ENCODE measurements at regions not wholly inside any gene's neighbourhood (a gene's known extent, or its start where the extent isn't known, plus 50 kb on each side); places are given as distances from the start of the nearest gene placed in this dataset.
"Not testable (repeated sequence)": the region's sequence is repeated elsewhere in the genome, so short reads cannot be mapped to it uniquely, and the experiment has no call there.

DNA sequence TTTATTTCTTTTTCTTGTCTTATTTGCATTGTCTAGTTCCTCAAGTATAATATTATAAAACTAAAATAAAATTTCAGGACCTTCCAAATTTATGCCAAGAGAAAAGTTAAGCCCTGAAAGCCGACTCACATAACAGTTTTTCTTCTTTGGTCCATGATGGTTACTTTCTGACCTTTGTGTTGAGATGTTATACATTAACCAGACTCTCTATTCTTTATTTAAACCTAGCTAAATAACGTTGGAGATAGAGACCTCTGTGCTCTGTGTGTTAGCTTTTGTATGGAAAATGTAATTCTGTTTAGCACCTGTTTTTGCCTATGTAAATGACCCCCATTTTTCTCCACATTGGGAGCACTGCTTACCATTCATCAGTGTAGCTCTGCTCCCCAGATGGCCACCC, 352.4 kb downstream of the CD109 start:
- TF ChIP-seq, protein P1, sequence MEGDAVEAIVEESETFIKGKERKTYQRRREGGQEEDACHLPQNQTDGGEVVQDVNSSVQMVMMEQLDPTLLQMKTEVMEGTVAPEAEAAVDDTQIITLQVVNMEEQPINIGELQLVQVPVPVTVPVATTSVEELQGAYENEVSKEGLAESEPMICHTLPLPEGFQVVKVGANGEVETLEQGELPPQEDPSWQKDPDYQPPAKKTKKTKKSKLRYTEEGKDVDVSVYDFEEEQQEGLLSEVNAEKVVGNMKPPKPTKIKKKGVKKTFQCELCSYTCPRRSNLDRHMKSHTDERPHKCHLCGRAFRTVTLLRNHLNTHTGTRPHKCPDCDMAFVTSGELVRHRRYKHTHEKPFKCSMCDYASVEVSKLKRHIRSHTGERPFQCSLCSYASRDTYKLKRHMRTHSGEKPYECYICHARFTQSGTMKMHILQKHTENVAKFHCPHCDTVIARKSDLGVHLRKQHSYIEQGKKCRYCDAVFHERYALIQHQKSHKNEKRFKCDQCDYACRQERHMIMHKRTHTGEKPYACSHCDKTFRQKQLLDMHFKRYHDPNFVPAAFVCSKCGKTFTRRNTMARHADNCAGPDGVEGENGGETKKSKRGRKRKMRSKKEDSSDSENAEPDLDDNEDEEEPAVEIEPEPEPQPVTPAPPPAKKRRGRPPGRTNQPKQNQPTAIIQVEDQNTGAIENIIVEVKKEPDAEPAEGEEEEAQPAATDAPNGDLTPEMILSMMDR (conservative IDR thresholded peaks at IDR 0.05; ENCODE audit: low read depth): no peak
- CTCF ChIA-PET: no interaction called here
- H3K27ac ChIP-seq: no peak overlapping the region
- POLR2A ChIA-PET (ENCODE audit: low non-redundant PET): no interaction called here
- no peak for DNase-seq (ENCODE audit: low spot score)

GRCh38 chr6:74044417-74045096, 348.6 kb downstream of the CD109 start:
- ChIA-PET POLR2A (ENCODE audit: low non-redundant PET) (no interaction called here), CTCF (interaction anchor here (0.6 kb wide), 2 partner anchors 22 to 31 kb away, joined by 3 to 4 read pairs; no protein-coding TSS in a partner anchor)
- no peak overlapping the region for H3K27ac ChIP-seq
- peak; percentile 20 for DNase-seq (ENCODE audit: low spot score)
- TF ChIP-seq, protein P1 (conservative IDR thresholded peaks at IDR 0.05; ENCODE audit: low read depth): no peak

GRCh38 chr6:74041420-74041819, 345.4 kb downstream of the CD109 start:
- H3K27ac ChIP-seq: no peak overlapping the region
- DNase-seq (ENCODE audit: low spot score): no peak
- ChIA-PET CTCF (no interaction called here), POLR2A (ENCODE audit: low non-redundant PET) (no interaction called here)
- TF ChIP-seq, protein P1 (conservative IDR thresholded peaks at IDR 0.05; ENCODE audit: low read depth): no peak

GRCh38 chr6:74018825-74019224, 322.8 kb downstream of the CD109 start:
- no peak overlapping the region for H3K27ac ChIP-seq
- TF ChIP-seq, protein P1 (conservative IDR thresholded peaks at IDR 0.05; ENCODE audit: low read depth): no peak
- ChIA-PET CTCF (no interaction called here), POLR2A (ENCODE audit: low non-redundant PET) (no interaction called here)
- DNase-seq (ENCODE audit: low spot score): no peak

DNA sequence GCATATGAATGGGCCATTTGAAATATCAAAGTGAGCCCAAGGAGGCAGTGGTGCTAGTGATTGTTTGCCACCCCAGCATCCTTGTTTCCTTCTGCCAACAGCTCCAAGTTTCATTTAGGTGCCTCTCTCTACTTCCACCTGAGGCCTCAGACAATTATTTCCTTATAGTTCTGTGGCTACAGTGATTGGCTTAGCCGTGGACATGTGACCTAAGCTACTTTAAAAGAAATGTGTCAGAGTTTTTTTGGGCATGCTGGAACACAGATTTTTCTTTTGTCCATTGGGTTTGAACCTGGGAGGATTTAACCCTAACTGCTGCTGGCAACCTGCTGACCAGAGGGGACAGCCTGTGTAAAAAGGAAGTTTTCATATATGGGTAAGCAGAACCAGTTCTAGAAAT, 319.4 kb downstream of the CD109 start:
- POLR2A ChIA-PET (ENCODE audit: low non-redundant PET): no interaction called here
- H3K27ac ChIP-seq: no peak overlapping the region
- no peak for DNase-seq (ENCODE audit: low spot score)
- TF ChIP-seq, protein P1 (conservative IDR thresholded peaks at IDR 0.05; ENCODE audit: low read depth): no peak
- CTCF ChIA-PET: no interaction called here

DNA sequence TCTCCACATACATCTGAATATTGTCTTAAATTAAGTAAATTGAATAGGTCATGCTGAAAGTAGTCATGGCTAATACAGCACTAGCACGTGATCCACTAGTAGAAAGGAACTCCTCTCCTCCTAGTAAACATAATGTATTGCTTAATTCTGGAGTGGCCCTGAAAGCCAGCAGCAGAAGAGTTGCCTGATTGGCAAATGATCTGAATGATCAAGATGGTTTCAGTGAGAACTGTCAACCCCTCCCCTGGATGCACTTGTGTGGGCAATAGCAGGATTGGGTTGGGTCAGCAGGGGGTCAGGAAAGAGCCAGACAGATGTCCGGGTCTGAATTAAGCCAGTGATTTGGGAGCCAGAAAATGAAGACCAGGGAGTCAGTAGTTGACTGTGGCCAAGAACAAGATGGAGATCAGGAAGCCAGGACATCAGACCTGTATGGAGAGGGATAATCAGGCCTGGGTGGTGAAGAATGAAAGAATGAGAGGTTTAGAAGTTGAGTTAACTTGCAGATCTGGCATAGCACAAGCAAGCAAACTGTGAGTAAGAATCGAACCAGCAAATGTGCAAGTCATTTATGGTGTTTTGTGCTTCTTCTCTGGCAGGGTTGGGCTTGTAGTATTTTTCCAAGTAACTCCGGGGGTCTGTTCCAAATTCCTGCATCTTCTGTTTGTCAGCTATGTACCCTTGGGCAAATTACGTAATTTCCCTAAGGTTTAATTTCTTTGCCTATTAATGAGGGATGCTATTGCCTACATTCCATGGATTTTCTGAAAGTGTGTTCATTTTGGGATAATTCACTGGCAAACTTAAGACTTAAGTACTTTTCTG, 304.9 kb downstream of the CD109 start:
- ChIA-PET POLR2A (ENCODE audit: low non-redundant PET) (no interaction called here), CTCF (no interaction called here)
- TF ChIP-seq, protein P1 (conservative IDR thresholded peaks at IDR 0.05; ENCODE audit: low read depth): no peak
- no peak overlapping the region for H3K27ac ChIP-seq
- no peak for DNase-seq (ENCODE audit: low spot score)

DNA sequence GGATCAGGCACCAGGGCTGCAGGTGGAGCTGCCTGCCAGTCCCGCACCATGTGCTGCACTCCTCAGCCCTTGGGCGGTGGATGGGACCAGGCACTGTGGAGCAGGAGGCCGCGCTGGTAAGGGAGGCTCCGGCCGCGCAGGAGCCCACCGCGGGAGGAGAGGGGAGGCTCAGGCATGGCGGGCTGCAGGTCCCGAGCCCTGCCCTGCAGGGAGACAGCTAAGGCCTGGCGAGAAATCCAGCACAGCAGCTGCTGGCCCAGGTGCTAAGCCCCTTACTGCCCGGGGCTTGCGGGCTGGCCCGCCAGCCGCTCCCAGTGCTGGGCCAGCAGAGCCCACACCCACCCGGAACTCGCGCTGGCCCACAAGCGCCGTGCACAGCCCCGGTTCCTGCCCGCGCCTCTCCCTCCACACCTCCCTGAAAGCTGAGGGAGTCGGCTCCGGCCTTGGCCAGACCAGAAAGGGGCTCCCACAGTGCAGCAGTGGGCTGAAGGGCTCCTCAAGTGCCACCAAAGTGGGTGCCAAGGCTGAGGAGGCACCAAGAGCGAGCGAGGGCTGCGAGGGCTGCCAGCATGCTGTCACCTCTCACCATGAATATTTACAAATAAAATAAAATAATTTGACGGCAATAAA, 294.7 kb downstream of the CD109 start:
- H3K27ac ChIP-seq; POLR2A ChIA-PET (ENCODE audit: low non-redundant PET); DNase-seq (ENCODE audit: low spot score): not testable (repeated sequence)
- CTCF ChIA-PET: interaction anchor here (0.6 kb wide), 1 partner anchor 21 kb away, joined by 3 read pairs; no protein-coding TSS in a partner anchor
